HEK293T (cell line): ENCODE measurements at regions not wholly inside any gene's neighbourhood (a gene's known extent, or its start where the extent isn't known, plus 50 kb on each side); places are given as distances from the start of the nearest gene placed in this dataset.

Source experiments
- CTCF ChIA-PET: fragments of 350-600 bp; formaldehyde crosslinking; extraction: SDS; loops from one replicate; lab custom pipeline; 2021; ENCODE audit warnings: antibody characterized with exemption, inconsistent platforms; lab: Yijun Ruan, JAX
- POLR2A ChIA-PET: fragments of 350-600 bp; formaldehyde crosslinking; extraction: SDS; loops from one replicate; lab custom pipeline; 2020; ENCODE audit warnings: antibody characterized with exemption, inconsistent platforms; lab: Yijun Ruan, JAX
- DNase-seq: peaks from one replicate; pipeline ENCODE4 v3.0.0; 2012; ENCODE audit warnings: mixed read lengths; ENCODE audit errors: extremely low spot score
- ARNT ChIP-seq: fragments of 450-650 bp; IDR thresholded peaks from 2 replicates; pipeline ENCODE4 v1.6.1; 2017; ENCODE audit warnings: mild to moderate bottlenecking
- BHLHE40 ChIP-seq: fragments of 450-650 bp; IDR thresholded peaks from 2 replicates; pipeline ENCODE4 v1.6.1; 2016; ENCODE audit warnings: mild to moderate bottlenecking, moderate library complexity, borderline replicate concordance
- CTBP1 ChIP-seq: fragments of 450-650 bp; IDR thresholded peaks from 2 replicates; pipeline ENCODE4 v1.6.1; 2016; ENCODE audit warnings: borderline replicate concordance
- ELF4 ChIP-seq: fragments of 450-650 bp; IDR thresholded peaks from 2 replicates; pipeline ENCODE4 v1.6.1; 2017; ENCODE audit warnings: antibody characterized with exemption
- FOXA1 ChIP-seq: fragments of 450-650 bp; IDR thresholded peaks from 2 replicates; pipeline ENCODE4 v1.6.1; 2016; ENCODE audit warnings: mild to moderate bottlenecking
- FOXK2 ChIP-seq: fragments of 450-650 bp; IDR thresholded peaks from 2 replicates; pipeline ENCODE4 v1.6.1; 2016; ENCODE audit warnings: mild to moderate bottlenecking
- FOXM1 ChIP-seq: fragments of 450-650 bp; IDR thresholded peaks from 2 replicates; pipeline ENCODE4 v1.6.1; 2017; ENCODE audit warnings: mild to moderate bottlenecking, borderline replicate concordance
- HDGF ChIP-seq: fragments of 450-650 bp; IDR thresholded peaks from 2 replicates; pipeline ENCODE4 v1.6.1; 2017; ENCODE audit warnings: antibody characterized with exemption, borderline replicate concordance
- L3MBTL2 ChIP-seq: fragments of 450-650 bp; conservative IDR thresholded peaks from 2 replicates; pipeline ENCODE4 v1.6.1; 2016; ENCODE audit warnings: mild to moderate bottlenecking
- LEF1 ChIP-seq: fragments of 450-650 bp; IDR thresholded peaks from 2 replicates; pipeline ENCODE4 v1.6.1; 2017; ENCODE audit warnings: mild to moderate bottlenecking, borderline replicate concordance
- NFRKB ChIP-seq: fragments of 450-650 bp; IDR thresholded peaks from 2 replicates; pipeline ENCODE4 v1.6.1; 2016; ENCODE audit warnings: mild to moderate bottlenecking, moderate library complexity
- PKNOX1 ChIP-seq: fragments of 450-650 bp; IDR thresholded peaks from 2 replicates; pipeline ENCODE4 v1.6.1; 2016
- SP1 ChIP-seq: fragments of 450-650 bp; IDR thresholded peaks from 2 replicates; pipeline ENCODE4 v1.6.1; 2017
- SUZ12 ChIP-seq: fragments of 450-650 bp; IDR thresholded peaks from 2 replicates; pipeline ENCODE4 v1.6.1; 2016; ENCODE audit warnings: mild to moderate bottlenecking
- TARDBP ChIP-seq: fragments of 450-650 bp; IDR thresholded peaks from 2 replicates; pipeline ENCODE4 v1.6.1; 2016
- ZNF384 ChIP-seq: fragments of 450-650 bp; IDR thresholded peaks from 2 replicates; pipeline ENCODE4 v1.6.1; 2016

GRCh38 chr3:27545061-27545460 lies 60.9 kb upstream of the SLC4A7 start:
- no peak for DNase-seq
- TF ChIP-seq FOXK2, result no peak
- TF ChIP-seq FOXA1, result no peak
- no peak for TF ChIP-seq CTBP1
- TF ChIP-seq SP1, result no peak
- no peak for TF ChIP-seq ZNF384
- TF ChIP-seq SUZ12, result no peak
- ChIA-PET CTCF (no interaction called here), POLR2A (no interaction called here)

GRCh38 chr3:27544372-27544865 lies 60.2 kb upstream of the SLC4A7 start:
- POLR2A ChIA-PET, result no interaction called here
- DNase-seq, result no peak
- TF ChIP-seq FOXM1 (no peak), ARNT (no peak)
- CTCF ChIA-PET, result no interaction called here

GRCh38 chr3:27542476-27542875 lies 58.3 kb upstream of the SLC4A7 start:
- TF ChIP-seq BHLHE40 (no peak), SUZ12 (no peak), ZNF384 (no peak), SP1 (no peak), FOXA1 (no peak), FOXK2 (no peak), FOXM1 (no peak), TARDBP (no peak), ARNT (no peak), L3MBTL2 (no peak), NFRKB (no peak), PKNOX1 (no peak), LEF1 (no peak), HDGF (no peak), CTBP1 (no peak), ELF4 (no peak)
- ChIA-PET POLR2A (no interaction called here), CTCF (no interaction called here)
- DNase-seq, result no peak

- DNase-seq, result no peak
- TF ChIP-seq FOXM1 (no peak), BHLHE40 (no peak), LEF1 (no peak), L3MBTL2 (no peak), PKNOX1 (no peak), NFRKB (no peak), TARDBP (no peak), SUZ12 (no peak), ELF4 (no peak), HDGF (no peak), FOXK2 (no peak), FOXA1 (no peak), CTBP1 (no peak), ZNF384 (no peak), SP1 (no peak), ARNT (no peak)
- ChIA-PET CTCF (no interaction called here), POLR2A (no interaction called here)
Observed at GRCh38 chr3:27540231-27540630, 56.0 kb upstream of the SLC4A7 start.

DNA sequence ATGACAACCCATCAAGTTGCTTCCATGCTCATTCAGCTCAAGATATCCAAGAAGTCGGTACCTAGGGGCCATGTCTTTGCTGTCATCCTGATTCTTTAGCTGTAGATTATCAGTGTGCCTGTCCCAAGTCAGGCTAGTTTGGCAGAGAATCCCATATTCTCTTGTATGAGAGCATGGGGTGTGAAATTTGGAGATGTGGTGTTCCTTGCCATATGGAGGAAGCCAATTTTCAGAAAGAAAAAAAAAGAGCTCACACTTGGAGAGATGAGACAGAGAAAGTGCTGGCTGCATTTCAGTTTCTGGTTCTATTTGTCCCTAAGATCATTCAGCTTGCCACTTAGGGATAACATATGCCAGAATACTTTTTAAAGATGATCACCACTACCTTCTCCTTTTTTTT lies 52.3 kb upstream of the SLC4A7 start:
- POLR2A ChIA-PET, result no interaction called here
- TF ChIP-seq SP1 (no peak), BHLHE40 (no peak), L3MBTL2 (no peak), LEF1 (no peak), PKNOX1 (no peak), TARDBP (no peak), FOXK2 (no peak), NFRKB (no peak), ARNT (no peak), ZNF384 (no peak), FOXM1 (no peak), CTBP1 (no peak), HDGF (no peak), SUZ12 (no peak), ELF4 (no peak), FOXA1 (no peak)
- CTCF ChIA-PET, result interaction anchor here (0.6 kb wide), 1 partner anchor 670 kb away, joined by 3 read pairs; no protein-coding TSS in a partner anchor
- DNase-seq, result no peak

- DNase-seq, result no peak
- POLR2A ChIA-PET, result no interaction called here
Observed at GRCh38 chr3:27535809-27536392, 51.7 kb upstream of the SLC4A7 start.

More at GRCh38 chr3:27535809-27536392, 51.7 kb upstream of the SLC4A7 start:
- CTCF ChIA-PET, result interaction anchor here (0.6 kb wide), 1 partner anchor 671 kb away, joined by 3 read pairs; no protein-coding TSS in a partner anchor
- TF ChIP-seq ELF4 (no peak), SP1 (no peak)
